B cell (primary cell): ENCODE measurements at regions not wholly inside any gene's neighbourhood (a gene's known extent, or its start where the extent isn't known, plus 50 kb on each side); places are given as distances from the start of the nearest gene placed in this dataset.

Experiments used
- ATAC-seq: fragments of 200-7000 bp; cut with Tn5 transposase; one replicate; pipeline ENCODE4 v1.10.0; 2021; ENCODE audit warnings: low read depth, mild to moderate bottlenecking, moderate number of reproducible peaks, moderate library complexity
- CTCF ChIA-PET: fragments of 350-600 bp; sonication (Branson Sonifier 250); formaldehyde crosslinking; loops from one replicate; lab custom pipeline; 2021; ENCODE audit warnings: antibody characterized with exemption, inconsistent platforms; lab: Charles Lee
- POLR2A ChIA-PET: fragments of 350-600 bp; sonication (Branson Sonifier 250); formaldehyde crosslinking; loops from one replicate; lab custom pipeline; 2021; ENCODE audit warnings: antibody characterized with exemption; lab: Charles Lee
- DNase-seq: peaks from one replicate; pipeline ENCODE4 v3.0.0; 2013
- H2AFZ ChIP-seq: 2 replicates; pipeline ENCODE4 v1.6.1; 2012; ENCODE audit warnings: mild to moderate bottlenecking, low read depth, low read length; ENCODE audit not compliant: insufficient read depth, poor library complexity, severe bottlenecking
- H3K27ac ChIP-seq, 2 donors: 1 replicate in 1 of 2; 2 replicates in 1 of 2; pipeline ENCODE4 v1.5.1; 2012 to 2013; ENCODE audit warnings: low read length in 2 of 2, mild to moderate bottlenecking in 2 of 2, moderate library complexity in 1 of 2
- H3K27me3 ChIP-seq, 4 experiments: fragments of 200-600 bp in 1 of 4; sonication (generic) in 1 of 4; replicated peaks in 1 of 4; 1 replicate in 2 of 4; 2 replicates in 2 of 4; pipeline versions ENCODE4 v1.6.1 to v1.7.0; 2013 to 2016; ENCODE audit warnings: low read length in 3 of 4, mild to moderate bottlenecking in 2 of 4, mixed read lengths in 1 of 4, moderate library complexity in 1 of 4; ENCODE audit not compliant: insufficient read depth in 4 of 4, control insufficient read depth in 3 of 4; ENCODE audit errors: control extremely low read depth in 1 of 4
- H3K36me3 ChIP-seq, 2 experiments: replicated peaks in 1 of 2; 1 replicate in 1 of 2; 2 replicates in 1 of 2; pipeline versions ENCODE4 v1.6.1 to v1.7.1; 2013; ENCODE audit warnings: low read length in 1 of 2; ENCODE audit not compliant: insufficient read depth in 2 of 2, control insufficient read depth in 1 of 2; ENCODE audit errors: control extremely low read depth in 1 of 2, extremely low read depth in 1 of 2
- H3K4me1 ChIP-seq, 2 donors: fragments of 200-600 bp in 1 of 2; sonication (generic) in 1 of 2; 1 replicate in 1 of 2; 2 replicates in 1 of 2; pipeline versions ENCODE4 v1.5.1 to v1.6.1; 2013 to 2017; ENCODE audit warnings: low read length in 2 of 2; ENCODE audit not compliant: control insufficient read depth in 2 of 2, insufficient read depth in 2 of 2
- H3K4me2 ChIP-seq: replicated peaks from 2 replicates; pipeline ENCODE3; 2012; ENCODE audit warnings: mild to moderate bottlenecking, low read depth, low read length; ENCODE audit not compliant: poor library complexity, severe bottlenecking
- H3K4me3 ChIP-seq, 5 experiments: fragments of 200-600 bp in 1 of 5; sonication (generic) in 1 of 5; 1 replicate in 3 of 5; 2 replicates in 2 of 5; pipeline versions ENCODE4 v1.5.1 to v1.7.0; 2011 to 2016; ENCODE audit warnings: low read length in 4 of 5, mild to moderate bottlenecking in 4 of 5, low read depth in 2 of 5, control low read depth in 1 of 5, moderate library complexity in 1 of 5; ENCODE audit not compliant: insufficient read depth in 1 of 5; ENCODE audit errors: control extremely low read depth in 1 of 5, extremely low read depth in 1 of 5
- H3K79me2 ChIP-seq: fragments of 200-600 bp; sonication (generic); one replicate; pipeline ENCODE4 v1.6.0; 2016; ENCODE audit warnings: low read length; ENCODE audit not compliant: control insufficient read depth, insufficient read depth
- H3K9ac ChIP-seq: fragments of 200-600 bp; sonication (generic); 2 replicates; pipeline ENCODE4 v1.6.1; 2017; ENCODE audit warnings: mild to moderate bottlenecking, low read length, moderate library complexity
- H3K9me3 ChIP-seq, 3 donors: one replicate each; pipeline versions ENCODE4 v1.6.1 to v1.7.1; 2013; ENCODE audit warnings: low read length in 2 of 3; ENCODE audit not compliant: control insufficient read depth in 2 of 3, insufficient read depth in 1 of 3; ENCODE audit errors: control extremely low read depth in 1 of 3
- H4K20me1 ChIP-seq: 2 replicates; pipeline ENCODE4 v1.6.0; 2012; ENCODE audit warnings: mild to moderate bottlenecking, low read length; ENCODE audit not compliant: insufficient read depth, control insufficient read depth, poor library complexity, severe bottlenecking
- H3K27ac Mint-ChIP-seq: one replicate; pipeline ENCODE4 v1.8.0; 2021; ENCODE audit warnings: mixed read lengths
- H3K27me3 Mint-ChIP-seq: one replicate; pipeline ENCODE4 v1.8.0; 2021; ENCODE audit warnings: mixed read lengths
- H3K4me1 Mint-ChIP-seq: one replicate; pipeline ENCODE4 v1.8.0; 2021; ENCODE audit warnings: mixed read lengths
- H3K4me3 Mint-ChIP-seq: one replicate; pipeline ENCODE4 v1.8.0; 2021; ENCODE audit warnings: mixed read lengths
- H3K9me3 Mint-ChIP-seq: one replicate; pipeline ENCODE4 v1.8.0; 2022; ENCODE audit warnings: mixed read lengths; ENCODE audit not compliant: insufficient read depth
- CTCF ChIP-seq: fragments of 200-600 bp; IDR thresholded peaks from one replicate; pipeline ENCODE4 v1.8.0; 2022; ENCODE audit warnings: antibody characterized with exemption, mild to moderate bottlenecking
- EZH2 ChIP-seq: IDR thresholded peaks from 2 replicates; pipeline ENCODE4 v1.6.1; 2012; ENCODE audit warnings: borderline replicate concordance, low read depth, mild to moderate bottlenecking, moderate library complexity, low read length; ENCODE audit not compliant: insufficient read depth, poor library complexity, severe bottlenecking
- WGBS: methylation state at CpG from one replicate; pipeline ENCODE4 v1.1.5; 2013; ENCODE audit warnings: missing lambda C conversion rate; ENCODE audit not compliant: insufficient coverage; 5-methylcytosine and 5-hydroxymethylcytosine counted together
- intact Hi-C: fragments of 100-400 bp; cut with micrococcal nuclease; formaldehyde crosslinking; loops from one replicate; pipeline ENCODE4 v1.10.0; 2022

- TF ChIP-seq CTCF (no peak), EZH2 (no peak)
- no peak overlapping the region for H3K4me3 Mint-ChIP-seq
- no peaks in the 10 kb centered on the region for H3K27me3 Mint-ChIP-seq
Observed at GRCh38 chr6:53417141-53417540, 68.4 kb upstream of the ELOVL5 start.

GRCh38 chr6:53413326-53413725 lies 64.6 kb upstream of the ELOVL5 start:
- no peak overlapping the region for H3K4me3 Mint-ChIP-seq
- POLR2A ChIA-PET = no interaction called here
- Histone ChIP-seq H3K4me2 (no peak overlapping the region), H3K36me3 (no peaks in the 10 kb centered on the region), H2AFZ (no peak overlapping the region), H3K4me3 (no peak overlapping the region), H3K27ac (no peak overlapping the region), H3K79me2 (peaks cover 3% of the 10 kb centered on the region), H3K27me3 (no peaks in the 10 kb centered on the region), H4K20me1 (no peaks in the 10 kb centered on the region), H3K9me3 (no peaks in the 10 kb centered on the region), H3K9ac (no peak overlapping the region), H3K4me1 (peaks cover 12 to 15% of the 10 kb centered on the region in 2 donors)
- ATAC-seq = no peak
- no peaks in the 10 kb centered on the region for H3K9me3 Mint-ChIP-seq
- H3K27ac Mint-ChIP-seq = no peak overlapping the region
- TF ChIP-seq EZH2 (no peak), CTCF (no peak)
- peaks cover 11% of the 10 kb centered on the region for H3K4me1 Mint-ChIP-seq
- intact Hi-C loops = no loop called here
- WGBS = 95% methylated on average over 3 of the region's 4 CpGs
- H3K27me3 Mint-ChIP-seq = no peaks in the 10 kb centered on the region
- DNase-seq = no peak
- CTCF ChIA-PET = interaction anchor here (7.7 to 8.3 kb wide), 2 partner anchors 69 to 240 kb away, joined by 89 to 147 read pairs; no protein-coding TSS in a partner anchor

More at GRCh38 chr6:53417141-53417540, 68.4 kb upstream of the ELOVL5 start:
- Histone ChIP-seq H2AFZ (no peak overlapping the region), H3K4me1 (peaks cover 0 to 4% of the 10 kb centered on the region in 2 donors), H3K4me2 (no peak overlapping the region), H3K79me2 (no peaks in the 10 kb centered on the region), H3K27me3 (no peaks in the 10 kb centered on the region), H3K36me3 (no peaks in the 10 kb centered on the region), H3K9me3 (no peaks in the 10 kb centered on the region), H3K9ac (no peak overlapping the region), H3K4me3 (no peak overlapping the region), H4K20me1 (no peaks in the 10 kb centered on the region), H3K27ac (no peak overlapping the region)
- intact Hi-C loops = no loop called here
- H3K9me3 Mint-ChIP-seq = no peaks in the 10 kb centered on the region
- POLR2A ChIA-PET = no interaction called here
- H3K4me1 Mint-ChIP-seq = peaks cover 4% of the 10 kb centered on the region
- WGBS = 100% methylated on average over 1 of the region's 1 CpG
- DNase-seq = no peak
- H3K27ac Mint-ChIP-seq = no peak overlapping the region
- CTCF ChIA-PET = interaction anchor here (1.0 to 1.2 kb wide), 2 partner anchors 11 to 20 kb away, joined by 3 to 4 read pairs; no protein-coding TSS in a partner anchor
- ATAC-seq = no peak
